ENCODE measurements at regions not wholly inside any gene's neighbourhood (a gene's known extent, or its start where the extent isn't known, plus 50 kb on each side); places are given as distances from the start of the nearest gene placed in this dataset.

- H3K4me2 ChIP-seq, result no peak overlapping the region
- H3K4me3 ChIP-seq, result no peak overlapping the region
- DNase-seq (ENCODE audit: low read depth in 1 of 2, low spot score in 1 of 2) (no peak), FAIRE-seq (no peak), ATAC-seq (no peak)
- ChIA-PET CTCF (no interaction called here), POLR2A (no interaction called here)
- H3K4me1 ChIP-seq, result no peaks in the 10 kb centered on the region
- WGBS (ENCODE audit: missing lambda C conversion rate), result 21% methylated on average over 4 of the region's 4 CpGs
- no peaks in the 10 kb centered on the region for H3K9me3 ChIP-seq
- no peak overlapping the region for H3K27ac ChIP-seq
- TF ChIP-seq RARB (CRISPR knock-in tag; IDR thresholded peaks at IDR 0.05) (no peak), TFCP2L1 (CRISPR knock-in tag; IDR thresholded peaks at IDR 0.05) (no peak), NFE2L2 (conservative IDR thresholded peaks at IDR 0.05; ENCODE audit: low read length) (no peak), HEYL (CRISPR knock-in tag; IDR thresholded peaks at IDR 0.05) (no peak), CHD4 (IDR thresholded peaks at IDR 0.05; ENCODE audit: borderline replicate concordance) (no peak), CHD2 (IDR thresholded peaks at IDR 0.05; ENCODE audit: low read length, partially characterized antibody) (no peak), BHLHE40 (IDR thresholded peaks at IDR 0.05; ENCODE audit: low read depth, low read length) (no peak), NR3C1 (IDR thresholded peaks at IDR 0.05) (no peak)
These were observed 70.1 kb upstream of the SMIM23 start for GRCh38 chr5:171715551-171715950.

GRCh38 chr5:171720086-171720485 is 65.5 kb upstream of the SMIM23 start:
- H3K9me3 ChIP-seq, result no peaks in the 10 kb centered on the region
- TF ChIP-seq MAFK (IDR thresholded peaks at IDR 0.05; ENCODE audit: partially characterized antibody) (no peak), HEYL (CRISPR knock-in tag; IDR thresholded peaks at IDR 0.05) (no peak), BHLHE40 (IDR thresholded peaks at IDR 0.05; ENCODE audit: low read depth, low read length) (no peak), PHF8 (IDR thresholded peaks at IDR 0.05; ENCODE audit: borderline replicate concordance, low read depth) (no peak), NR3C1 (IDR thresholded peaks at IDR 0.05) (no peak), GATA3 (IDR thresholded peaks at IDR 0.05; ENCODE audit: borderline replicate concordance) (no peak), USF2 (IDR thresholded peaks at IDR 0.05) (no peak), MYC (IDR thresholded peaks at IDR 0.05; ENCODE audit: borderline replicate concordance, low read length) (no peak)
- POLR2A ChIA-PET, result no interaction called here
- WGBS (ENCODE audit: missing lambda C conversion rate), result 31% methylated on average over 5 of the region's 6 CpGs
- no peak overlapping the region for H3K4me3 ChIP-seq
- no peak overlapping the region for H3K27ac ChIP-seq
- CTCF ChIA-PET, result interaction anchor here (1.5 kb wide), 1 partner anchor 301 kb away, joined by 4 read pairs; no protein-coding TSS in a partner anchor
- no peak for ATAC-seq
- FAIRE-seq, result no peak
- no peak overlapping the region for H3K4me2 ChIP-seq
- DNase-seq (ENCODE audit: low read depth in 1 of 2, low spot score in 1 of 2), result no peak
- H3K4me1 ChIP-seq, result no peaks in the 10 kb centered on the region

GRCh38 chr5:171721464-171721863 is 64.2 kb upstream of the SMIM23 start:
- POLR2A ChIA-PET, result no interaction called here
- H3K4me1 ChIP-seq, result no peaks in the 10 kb centered on the region
- ATAC-seq (no peak), FAIRE-seq (no peak), DNase-seq (ENCODE audit: low read depth in 1 of 2, low spot score in 1 of 2) (no peak)
- CTCF ChIA-PET, result interaction anchor here (1.5 kb wide), 1 partner anchor 41 kb away, joined by 4 read pairs; no protein-coding TSS in a partner anchor
- peaks cover 8% of the 10 kb centered on the region; the same call in 2 of the 3 replicates for H3K9me3 ChIP-seq
- no peak overlapping the region for H3K4me3 ChIP-seq
- no peak overlapping the region for H3K4me2 ChIP-seq
- TF ChIP-seq ZFP36 (IDR thresholded peaks at IDR 0.05; ENCODE audit: borderline replicate concordance, partially characterized antibody) (no peak), CEBPB (IDR thresholded peaks at IDR 0.05) (no peak), ZC3H11A (IDR thresholded peaks at IDR 0.05) (no peak), REST (IDR thresholded peaks at IDR 0.05) (no peak), RCOR1 (IDR thresholded peaks at IDR 0.05; ENCODE audit: low read depth, low read length) (no peak), HDAC2 (IDR thresholded peaks at IDR 0.05) (no peak), NR3C1 (IDR thresholded peaks at IDR 0.05) (no peak), PBX3 (IDR thresholded peaks at IDR 0.05) (no peak), BHLHE40 (IDR thresholded peaks at IDR 0.05; ENCODE audit: low read depth, low read length) (no peak), CBX8 (IDR thresholded peaks at IDR 0.05) (no peak), ZSCAN20 (CRISPR knock-in tag; IDR thresholded peaks at IDR 0.05) (no peak), KDM5A (IDR thresholded peaks at IDR 0.05) (no peak), FOXS1 (CRISPR knock-in tag; IDR thresholded peaks at IDR 0.05) (no peak), ELK1 (IDR thresholded peaks at IDR 0.05; ENCODE audit: low read depth, low read length) (no peak), NFE2L2 (conservative IDR thresholded peaks at IDR 0.05; ENCODE audit: low read length) (no peak), ESRRA (IDR thresholded peaks at IDR 0.05; ENCODE audit: borderline replicate concordance, low read length) (no peak), RFX5 (IDR thresholded peaks at IDR 0.05) (no peak), PHF8 (IDR thresholded peaks at IDR 0.05; ENCODE audit: borderline replicate concordance, low read depth) (no peak), RARB (CRISPR knock-in tag; IDR thresholded peaks at IDR 0.05) (no peak), ZNF302 (CRISPR knock-in tag; IDR thresholded peaks at IDR 0.05) (no peak)
- H3K27ac ChIP-seq, result no peak overlapping the region
- WGBS (ENCODE audit: missing lambda C conversion rate), result 28% methylated on average over 5 of the region's 5 CpGs
